Ovary (tissue), 3 donors: ENCODE measurements at regions not wholly inside any gene's neighbourhood (a gene's known extent, or its start where the extent isn't known, plus 50 kb on each side); places are given as distances from the start of the nearest gene placed in this dataset.

ENCODE experiments used
- POLR2A ChIP-seq: fragments of 450-650 bp; IDR thresholded peaks from one replicate; pipeline ENCODE4 v1.6.1; 2017; ENCODE audit warnings: antibody characterized with exemption, mild to moderate bottlenecking, moderate library complexity
- TF ChIP-seq, protein P1 (sequence below), 3 donors: fragments of 450-650 bp in 2 of 3; fragments of 200-600 bp in 1 of 3; IDR thresholded peaks; one replicate each; pipeline versions ENCODE4 v1.5.1 to v1.8.0; 2016 to 2022; ENCODE audit warnings: antibody characterized with exemption in 3 of 3, mild to moderate bottlenecking in 1 of 3
- donor health status: DM: no; HTN: no; CAD: no.

DNA sequence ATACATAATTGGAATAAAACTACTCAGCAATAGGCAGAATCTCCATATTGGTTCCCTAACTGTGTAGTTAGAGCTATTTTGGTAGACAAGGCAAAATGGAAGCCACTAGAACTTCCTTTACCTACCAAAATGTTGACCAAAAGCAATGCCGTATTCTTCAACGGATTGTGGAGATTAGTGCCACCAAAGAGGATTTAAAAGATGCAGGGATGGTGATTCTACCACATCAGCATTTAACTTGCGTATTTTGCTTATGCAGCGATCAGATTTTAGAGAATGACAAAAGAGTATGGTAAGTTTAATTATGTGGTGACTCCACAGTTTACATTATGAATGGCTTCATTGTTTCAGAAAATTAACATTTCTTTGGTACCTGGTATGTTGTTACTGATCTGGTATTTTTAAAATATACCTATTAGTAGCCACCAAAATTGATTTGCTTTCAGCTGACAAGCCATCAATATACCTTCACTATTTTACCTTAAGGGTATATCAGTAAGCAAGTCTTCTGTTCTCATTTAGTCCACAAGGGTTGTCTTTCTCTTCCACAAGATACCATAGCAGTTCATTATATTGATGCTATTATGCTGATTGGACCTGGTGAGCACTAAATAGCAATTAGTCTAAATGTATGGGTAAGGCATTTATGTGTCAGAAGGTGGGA, 1910.7 kb upstream of the PRR20A start:
- TF ChIP-seq, protein P1, sequence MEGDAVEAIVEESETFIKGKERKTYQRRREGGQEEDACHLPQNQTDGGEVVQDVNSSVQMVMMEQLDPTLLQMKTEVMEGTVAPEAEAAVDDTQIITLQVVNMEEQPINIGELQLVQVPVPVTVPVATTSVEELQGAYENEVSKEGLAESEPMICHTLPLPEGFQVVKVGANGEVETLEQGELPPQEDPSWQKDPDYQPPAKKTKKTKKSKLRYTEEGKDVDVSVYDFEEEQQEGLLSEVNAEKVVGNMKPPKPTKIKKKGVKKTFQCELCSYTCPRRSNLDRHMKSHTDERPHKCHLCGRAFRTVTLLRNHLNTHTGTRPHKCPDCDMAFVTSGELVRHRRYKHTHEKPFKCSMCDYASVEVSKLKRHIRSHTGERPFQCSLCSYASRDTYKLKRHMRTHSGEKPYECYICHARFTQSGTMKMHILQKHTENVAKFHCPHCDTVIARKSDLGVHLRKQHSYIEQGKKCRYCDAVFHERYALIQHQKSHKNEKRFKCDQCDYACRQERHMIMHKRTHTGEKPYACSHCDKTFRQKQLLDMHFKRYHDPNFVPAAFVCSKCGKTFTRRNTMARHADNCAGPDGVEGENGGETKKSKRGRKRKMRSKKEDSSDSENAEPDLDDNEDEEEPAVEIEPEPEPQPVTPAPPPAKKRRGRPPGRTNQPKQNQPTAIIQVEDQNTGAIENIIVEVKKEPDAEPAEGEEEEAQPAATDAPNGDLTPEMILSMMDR (IDR thresholded peaks at IDR 0.05) = no peak
- TF ChIP-seq POLR2A = no peak
